ENCODE measurements at regions not wholly inside any gene's neighbourhood (a gene's known extent, or its start where the extent isn't known, plus 50 kb on each side); places are given as distances from the start of the nearest gene placed in this dataset.

- no peak for DNase-seq
- H3K4me2 ChIP-seq (ENCODE audit: low read length): no peak overlapping the region
- no CpG with 5 or more reads among the region's 2 CpGs for WGBS (ENCODE audit: extremely low coverage, insufficient coverage, low lambda C conversion rate)
- H3K36me3 ChIP-seq (ENCODE audit: control insufficient read depth, insufficient read depth, low read length): no peaks in the 10 kb centered on the region
- no peak overlapping the region for H2BK5ac ChIP-seq (ENCODE audit: low read length)
- H2BK15ac ChIP-seq (replicated peaks; ENCODE audit: low read depth): no peak overlapping the region
- H3K79me2 ChIP-seq (ENCODE audit: control insufficient read depth, insufficient read depth, low read length): no peaks in the 10 kb centered on the region
- H4K5ac ChIP-seq (ENCODE audit: low read length): no peak overlapping the region
- H3K27me3 ChIP-seq (ENCODE audit: insufficient read depth, low read length, poor library complexity): no peaks in the 10 kb centered on the region
- H3K4ac ChIP-seq (ENCODE audit: low read depth, low read length): no peak overlapping the region
- no peak overlapping the region for H3K9ac ChIP-seq (ENCODE audit: low read length)
- no peak overlapping the region for H3K23ac ChIP-seq (ENCODE audit: low read length)
- no peaks in the 10 kb centered on the region for H3K4me1 ChIP-seq (ENCODE audit: control insufficient read depth, low read depth, low read length)
- H2AK5ac ChIP-seq (ENCODE audit: low read length): no peak overlapping the region
- H4K8ac ChIP-seq (ENCODE audit: low read depth, low read length): no peak overlapping the region
- H3K4me3 ChIP-seq (ENCODE audit: low read length): no peak overlapping the region
- no peak overlapping the region for H3K27ac ChIP-seq (ENCODE audit: low read depth, low read length)
- no peak overlapping the region for H3K56ac ChIP-seq (ENCODE audit: low read length)
- no peak overlapping the region for H3K18ac ChIP-seq (ENCODE audit: low read length)
- H2BK120ac ChIP-seq (ENCODE audit: low read depth, low read length): no peak overlapping the region
- no peaks in the 10 kb centered on the region for H3K79me1 ChIP-seq (ENCODE audit: low read length)
These were observed 552.1 kb upstream of the FBXO33 start for GRCh38 chr14:39984323-39984722.

- no peak for DNase-seq
- Histone ChIP-seq H2BK5ac (ENCODE audit: low read length) (no peak overlapping the region), H3K27ac (ENCODE audit: low read depth, low read length) (no peak overlapping the region), H4K8ac (ENCODE audit: low read depth, low read length) (no peak overlapping the region), H3K56ac (ENCODE audit: low read length) (no peak overlapping the region), H3K18ac (ENCODE audit: low read length) (no peak overlapping the region), H3K23ac (ENCODE audit: low read length) (no peak overlapping the region), H4K5ac (ENCODE audit: low read length) (no peak overlapping the region), H3K4me2 (ENCODE audit: low read length) (no peak overlapping the region), H3K36me3 (ENCODE audit: control insufficient read depth, insufficient read depth, low read length) (no peaks in the 10 kb centered on the region), H3K27me3 (ENCODE audit: insufficient read depth, low read length, poor library complexity) (no peaks in the 10 kb centered on the region), H2AK5ac (ENCODE audit: low read length) (no peak overlapping the region), H3K79me2 (ENCODE audit: control insufficient read depth, insufficient read depth, low read length) (no peaks in the 10 kb centered on the region), H3K79me1 (ENCODE audit: low read length) (no peaks in the 10 kb centered on the region), H3K4ac (ENCODE audit: low read depth, low read length) (no peak overlapping the region), H2BK15ac (replicated peaks; ENCODE audit: low read depth) (no peak overlapping the region), H3K4me1 (ENCODE audit: control insufficient read depth, low read depth, low read length) (no peaks in the 10 kb centered on the region), H3K9ac (ENCODE audit: low read length) (no peak overlapping the region), H3K4me3 (ENCODE audit: low read length) (no peak overlapping the region), H2BK120ac (ENCODE audit: low read depth, low read length) (no peak overlapping the region)
- no CpG with 5 or more reads among the region's 3 CpGs for WGBS (ENCODE audit: extremely low coverage, insufficient coverage, low lambda C conversion rate)
These were observed 545.0 kb upstream of the FBXO33 start for GRCh38 chr14:39977198-39977597.

GRCh38 chr14:39974036-39974435, 541.8 kb upstream of the FBXO33 start:
- DNase-seq: no peak
- Histone ChIP-seq H3K27me3 (ENCODE audit: insufficient read depth, low read length, poor library complexity) (no peaks in the 10 kb centered on the region), H2BK120ac (ENCODE audit: low read depth, low read length) (no peak overlapping the region), H3K4me1 (ENCODE audit: control insufficient read depth, low read depth, low read length) (no peaks in the 10 kb centered on the region), H3K4me2 (ENCODE audit: low read length) (no peak overlapping the region), H3K56ac (ENCODE audit: low read length) (no peak overlapping the region), H3K4ac (ENCODE audit: low read depth, low read length) (no peak overlapping the region), H3K79me2 (ENCODE audit: control insufficient read depth, insufficient read depth, low read length) (no peaks in the 10 kb centered on the region), H3K4me3 (ENCODE audit: low read length) (no peak overlapping the region), H4K5ac (ENCODE audit: low read length) (no peak overlapping the region), H3K18ac (ENCODE audit: low read length) (no peak overlapping the region), H2BK5ac (ENCODE audit: low read length) (no peak overlapping the region), H3K27ac (ENCODE audit: low read depth, low read length) (no peak overlapping the region), H3K36me3 (ENCODE audit: control insufficient read depth, insufficient read depth, low read length) (no peaks in the 10 kb centered on the region), H2AK5ac (ENCODE audit: low read length) (no peak overlapping the region), H2BK15ac (replicated peaks; ENCODE audit: low read depth) (no peak overlapping the region), H4K8ac (ENCODE audit: low read depth, low read length) (no peak overlapping the region), H3K79me1 (ENCODE audit: low read length) (no peaks in the 10 kb centered on the region), H3K9ac (ENCODE audit: low read length) (no peak overlapping the region), H3K23ac (ENCODE audit: low read length) (no peak overlapping the region)
- WGBS (ENCODE audit: extremely low coverage, insufficient coverage, low lambda C conversion rate): no CpG with 5 or more reads among the region's 1 CpG

- Histone ChIP-seq H3K4me3 (ENCODE audit: low read length) (no peak overlapping the region), H2BK120ac (ENCODE audit: low read depth, low read length) (no peak overlapping the region), H3K27me3 (ENCODE audit: insufficient read depth, low read length, poor library complexity) (no peaks in the 10 kb centered on the region), H2BK15ac (replicated peaks; ENCODE audit: low read depth) (no peak overlapping the region), H3K18ac (ENCODE audit: low read length) (no peak overlapping the region), H2AK5ac (ENCODE audit: low read length) (no peak overlapping the region), H4K5ac (ENCODE audit: low read length) (no peak overlapping the region), H3K9ac (ENCODE audit: low read length) (no peak overlapping the region), H3K23ac (ENCODE audit: low read length) (no peak overlapping the region), H2BK5ac (ENCODE audit: low read length) (no peak overlapping the region), H4K8ac (ENCODE audit: low read depth, low read length) (no peak overlapping the region), H3K79me2 (ENCODE audit: control insufficient read depth, insufficient read depth, low read length) (no peaks in the 10 kb centered on the region), H3K4me2 (ENCODE audit: low read length) (no peak overlapping the region), H3K4me1 (ENCODE audit: control insufficient read depth, low read depth, low read length) (no peaks in the 10 kb centered on the region), H3K4ac (ENCODE audit: low read depth, low read length) (no peak overlapping the region), H3K79me1 (ENCODE audit: low read length) (no peaks in the 10 kb centered on the region), H3K36me3 (ENCODE audit: control insufficient read depth, insufficient read depth, low read length) (no peaks in the 10 kb centered on the region), H3K27ac (ENCODE audit: low read depth, low read length) (no peak overlapping the region), H3K56ac (ENCODE audit: low read length) (no peak overlapping the region)
- no peak for DNase-seq
- no CpG with 5 or more reads among the region's 2 CpGs for WGBS (ENCODE audit: extremely low coverage, insufficient coverage, low lambda C conversion rate)
These were observed 540.5 kb upstream of the FBXO33 start for GRCh38 chr14:39972704-39973103.

- Histone ChIP-seq H3K27me3 (ENCODE audit: insufficient read depth, low read length, poor library complexity) (no peaks in the 10 kb centered on the region), H3K27ac (ENCODE audit: low read depth, low read length) (no peak overlapping the region), H3K4ac (ENCODE audit: low read depth, low read length) (no peak overlapping the region), H3K4me1 (ENCODE audit: control insufficient read depth, low read depth, low read length) (no peaks in the 10 kb centered on the region), H2AK5ac (ENCODE audit: low read length) (no peak overlapping the region), H3K56ac (ENCODE audit: low read length) (no peak overlapping the region), H3K79me1 (ENCODE audit: low read length) (no peaks in the 10 kb centered on the region), H3K36me3 (ENCODE audit: control insufficient read depth, insufficient read depth, low read length) (no peaks in the 10 kb centered on the region), H4K5ac (ENCODE audit: low read length) (no peak overlapping the region), H3K9ac (ENCODE audit: low read length) (no peak overlapping the region), H2BK5ac (ENCODE audit: low read length) (no peak overlapping the region), H3K4me3 (ENCODE audit: low read length) (no peak overlapping the region), H3K79me2 (ENCODE audit: control insufficient read depth, insufficient read depth, low read length) (no peaks in the 10 kb centered on the region), H3K4me2 (ENCODE audit: low read length) (no peak overlapping the region), H3K18ac (ENCODE audit: low read length) (no peak overlapping the region), H4K8ac (ENCODE audit: low read depth, low read length) (no peak overlapping the region), H2BK120ac (ENCODE audit: low read depth, low read length) (no peak overlapping the region), H3K23ac (ENCODE audit: low read length) (no peak overlapping the region), H2BK15ac (replicated peaks; ENCODE audit: low read depth) (no peak overlapping the region)
- DNase-seq: no peak
- WGBS (ENCODE audit: extremely low coverage, insufficient coverage, low lambda C conversion rate): no CpG with 5 or more reads among the region's 1 CpG
These were observed 535.7 kb upstream of the FBXO33 start for GRCh38 chr14:39967885-39968284.

- H3K79me1 ChIP-seq (ENCODE audit: low read length): no peaks in the 10 kb centered on the region
- no peak overlapping the region for H4K8ac ChIP-seq (ENCODE audit: low read depth, low read length)
- H3K18ac ChIP-seq (ENCODE audit: low read length): no peak overlapping the region
- no peak overlapping the region for H2BK15ac ChIP-seq (replicated peaks; ENCODE audit: low read depth)
- no peak overlapping the region for H2AK5ac ChIP-seq (ENCODE audit: low read length)
- no peaks in the 10 kb centered on the region for H3K27me3 ChIP-seq (ENCODE audit: insufficient read depth, low read length, poor library complexity)
- no peaks in the 10 kb centered on the region for H3K79me2 ChIP-seq (ENCODE audit: control insufficient read depth, insufficient read depth, low read length)
- H3K36me3 ChIP-seq (ENCODE audit: control insufficient read depth, insufficient read depth, low read length): no peaks in the 10 kb centered on the region
- H3K4ac ChIP-seq (ENCODE audit: low read depth, low read length): no peak overlapping the region
- no peak overlapping the region for H3K9ac ChIP-seq (ENCODE audit: low read length)
- WGBS (ENCODE audit: extremely low coverage, insufficient coverage, low lambda C conversion rate): no CpG with 5 or more reads among the region's 3 CpGs
- H2BK5ac ChIP-seq (ENCODE audit: low read length): no peak overlapping the region
- H4K5ac ChIP-seq (ENCODE audit: low read length): no peak overlapping the region
- H3K4me3 ChIP-seq (ENCODE audit: low read length): no peak overlapping the region
- no peak overlapping the region for H3K56ac ChIP-seq (ENCODE audit: low read length)
- no peak overlapping the region for H3K27ac ChIP-seq (ENCODE audit: low read depth, low read length)
- no peak overlapping the region for H2BK120ac ChIP-seq (ENCODE audit: low read depth, low read length)
- no peak for DNase-seq
- no peaks in the 10 kb centered on the region for H3K4me1 ChIP-seq (ENCODE audit: control insufficient read depth, low read depth, low read length)
- no peak overlapping the region for H3K4me2 ChIP-seq (ENCODE audit: low read length)
- no peak overlapping the region for H3K23ac ChIP-seq (ENCODE audit: low read length)
These were observed 525.8 kb upstream of the FBXO33 start for GRCh38 chr14:39957987-39958386.

Measured in mesendoderm (in vitro differentiated cells).